ENCODE measurements at regions not wholly inside any gene's neighbourhood (a gene's known extent, or its start where the extent isn't known, plus 50 kb on each side); places are given as distances from the start of the nearest gene placed in this dataset.

- intact Hi-C loops (cut with micrococcal nuclease), result no loop called here
- DNase-seq (ENCODE audit: low read depth, low spot score) (no peak), FAIRE-seq (no peak)
Observed at GRCh38 chr4:108377021-108377420, 208.3 kb upstream of the LEF1 start.

GRCh38 chr4:108375434-108375833, 206.7 kb upstream of the LEF1 start:
- Histone ChIP-seq H3K27ac (ENCODE audit: insufficient read depth, low read depth, low read length) (no peak overlapping the region), H2AFZ (ENCODE audit: low read depth, low read length) (no peak overlapping the region), H3K9me1 (replicated peaks; ENCODE audit: control insufficient read depth, extremely low read depth, insufficient read depth, low read length) (no peaks in the 10 kb centered on the region), H3K9ac (replicated peaks; ENCODE audit: extremely low read depth, insufficient read depth, low read length) (no peak overlapping the region), H3K4me1 (ENCODE audit: control insufficient read depth, extremely low read depth, insufficient read depth, low read length) (no peaks in the 10 kb centered on the region), H3K4me3 (replicated peaks in 1 of 3; ENCODE audit: insufficient read depth in 1 of 3, low read depth in 1 of 3, low read length in 3 of 3) (no peak overlapping the region), H3K79me2 (ENCODE audit: control insufficient read depth, insufficient read depth, low read length) (no peaks in the 10 kb centered on the region), H3K4me2 (ENCODE audit: insufficient read depth, low read length) (no peak overlapping the region), H3K27me3 (ENCODE audit: control insufficient read depth in 2 of 2, insufficient read depth in 2 of 2, low read length in 2 of 2) (no peaks in the 10 kb centered on the region), H4K20me1 (replicated peaks; ENCODE audit: control insufficient read depth, extremely low read depth, insufficient read depth, low read length) (no peaks in the 10 kb centered on the region), H3K9me3 (replicated peaks; ENCODE audit: control insufficient read depth, insufficient read depth, low read length) (no peaks in the 10 kb centered on the region), H3K36me3 (ENCODE audit: control insufficient read depth in 2 of 2, extremely low read depth in 1 of 2, insufficient read depth in 2 of 2, low read length in 2 of 2) (no peaks in the 10 kb centered on the region)
- DNase-seq (ENCODE audit: low read depth, low spot score) (no peak), FAIRE-seq (no peak)
- ChIA-PET CTCF (no interaction called here), POLR2A (no interaction called here)
- dilution Hi-C loops (cut with MboI; ENCODE audit: extremely low pct_ligation_motif_present, low sequenced_read_pairs), result no loop called here
- intact Hi-C loops (cut with micrococcal nuclease), result no loop called here
- no peak for TF ChIP-seq MAX (IDR thresholded peaks at IDR 0.05; ENCODE audit: insufficient read depth, insufficient read length)
- TF ChIP-seq EZH2 (IDR thresholded peaks at IDR 0.05; ENCODE audit: borderline replicate concordance, low read depth, low read length, severe bottlenecking), result no peak
- no peak for TF ChIP-seq MYC (IDR thresholded peaks at IDR 0.05; ENCODE audit: low read depth, low read length)
- no peak for TF ChIP-seq POLR2AphosphoS5 (IDR thresholded peaks at IDR 0.05; ENCODE audit: insufficient read depth, low read depth, low read length)
- TF ChIP-seq JUN (IDR thresholded peaks at IDR 0.05; ENCODE audit: borderline replicate concordance, insufficient read depth, insufficient read length, low read depth), result no peak
- no peak for TF ChIP-seq GATA2 (IDR thresholded peaks at IDR 0.05; ENCODE audit: insufficient read depth, insufficient read length, low read depth, low read length)
- TF ChIP-seq FOS (IDR thresholded peaks at IDR 0.05; ENCODE audit: borderline replicate concordance, insufficient read depth, low read length), result no peak
- TF ChIP-seq CTCF (IDR thresholded peaks at IDR 0.05; ENCODE audit: extremely low read depth in 1 of 2, insufficient read depth in 1 of 2, low read depth in 1 of 2, low read length in 2 of 2), result no peak
- TF ChIP-seq POLR2A (IDR thresholded peaks at IDR 0.05; ENCODE audit: low read depth, low read length), result no peak
- no TSS peak for BruUV-seq (replicated peaks)

More at GRCh38 chr4:108377021-108377420, 208.3 kb upstream of the LEF1 start:
- ChIA-PET CTCF (no interaction called here), POLR2A (no interaction called here)
- no peak overlapping the region for H3K27ac ChIP-seq (ENCODE audit: insufficient read depth, low read depth, low read length)
- H3K4me1 ChIP-seq (ENCODE audit: control insufficient read depth, extremely low read depth, insufficient read depth, low read length), result no peaks in the 10 kb centered on the region
- no peak overlapping the region for H3K4me3 ChIP-seq (replicated peaks in 1 of 3; ENCODE audit: insufficient read depth in 1 of 3, low read depth in 1 of 3, low read length in 3 of 3)
- no peaks in the 10 kb centered on the region for H3K9me1 ChIP-seq (replicated peaks; ENCODE audit: control insufficient read depth, extremely low read depth, insufficient read depth, low read length)
- no peak overlapping the region for H3K9ac ChIP-seq (replicated peaks; ENCODE audit: extremely low read depth, insufficient read depth, low read length)
- no peak overlapping the region for H2AFZ ChIP-seq (ENCODE audit: low read depth, low read length)
- H3K36me3 ChIP-seq (ENCODE audit: control insufficient read depth in 2 of 2, extremely low read depth in 1 of 2, insufficient read depth in 2 of 2, low read length in 2 of 2), result no peaks in the 10 kb centered on the region
- dilution Hi-C loops (cut with MboI; ENCODE audit: extremely low pct_ligation_motif_present, low sequenced_read_pairs), result no loop called here
- no peak for TF ChIP-seq GATA2 (IDR thresholded peaks at IDR 0.05; ENCODE audit: insufficient read depth, insufficient read length, low read depth, low read length)
- no peak for TF ChIP-seq FOS (IDR thresholded peaks at IDR 0.05; ENCODE audit: borderline replicate concordance, insufficient read depth, low read length)
- TF ChIP-seq POLR2AphosphoS5 (IDR thresholded peaks at IDR 0.05; ENCODE audit: insufficient read depth, low read depth, low read length), result no peak
- TF ChIP-seq MAX (IDR thresholded peaks at IDR 0.05; ENCODE audit: insufficient read depth, insufficient read length), result no peak
- no peak for TF ChIP-seq POLR2A (IDR thresholded peaks at IDR 0.05; ENCODE audit: low read depth, low read length)
- TF ChIP-seq JUN (IDR thresholded peaks at IDR 0.05; ENCODE audit: borderline replicate concordance, insufficient read depth, insufficient read length, low read depth), result no peak
- no peaks in the 10 kb centered on the region for H4K20me1 ChIP-seq (replicated peaks; ENCODE audit: control insufficient read depth, extremely low read depth, insufficient read depth, low read length)
- no peak overlapping the region for H3K4me2 ChIP-seq (ENCODE audit: insufficient read depth, low read length)
- BruUV-seq (replicated peaks), result no TSS peak
- no peaks in the 10 kb centered on the region for H3K79me2 ChIP-seq (ENCODE audit: control insufficient read depth, insufficient read depth, low read length)
- H3K27me3 ChIP-seq (ENCODE audit: control insufficient read depth in 2 of 2, insufficient read depth in 2 of 2, low read length in 2 of 2), result no peaks in the 10 kb centered on the region
- no peaks in the 10 kb centered on the region for H3K9me3 ChIP-seq (replicated peaks; ENCODE audit: control insufficient read depth, insufficient read depth, low read length)

Measured in endothelial cell of umbilical vein (primary cell).